BJ (cell line): ENCODE measurements at regions not wholly inside any gene's neighbourhood (a gene's known extent, or its start where the extent isn't known, plus 50 kb on each side); places are given as distances from the start of the nearest gene placed in this dataset.

Source experiments
- CTCF ChIA-PET: fragments of 350-600 bp; formaldehyde crosslinking; extraction: SDS; loops from one replicate; lab custom pipeline; 2021; ENCODE audit warnings: antibody characterized with exemption, inconsistent platforms; lab: Yijun Ruan, JAX
- POLR2A ChIA-PET: fragments of 300-600 bp; sonication (Branson Sonifier 250); formaldehyde crosslinking; extraction: SDS; loops from one replicate; lab custom pipeline; 2021; ENCODE audit warnings: antibody characterized with exemption; lab: Charles Lee
- DNase-seq: peaks from one replicate; pipeline ENCODE4 v3.0.0-alpha.2; 2011; ENCODE audit warnings: low read depth
- H3K27me3 ChIP-seq: 2 replicates; pipeline ENCODE4 v1.6.0; 2011; ENCODE audit warnings: low read length; ENCODE audit not compliant: control insufficient read depth, insufficient read depth
- H3K36me3 ChIP-seq: 2 replicates; pipeline ENCODE4 v1.5.1; 2011; ENCODE audit warnings: low read length; ENCODE audit not compliant: control insufficient read depth, insufficient read depth
- H3K4me3 ChIP-seq: 2 replicates; pipeline ENCODE4 v1.5.1; 2011; ENCODE audit warnings: low read depth, mild to moderate bottlenecking, control low read depth, low read length
- CTCF ChIP-seq: IDR thresholded peaks from 2 replicates; pipeline ENCODE4 v1.5.1; 2011; ENCODE audit warnings: low read depth, mild to moderate bottlenecking, control low read depth, inconsistent platforms, low read length, moderate library complexity; ENCODE audit not compliant: insufficient read depth

GRCh38 chr10:109428775-109429491, 494.4 kb downstream of the XPNPEP1 start:
- Histone ChIP-seq H3K36me3 (no peaks in the 10 kb centered on the region), H3K27me3 (no peaks in the 10 kb centered on the region), H3K4me3 (no peak overlapping the region)
- ChIA-PET CTCF (no interaction called here), POLR2A (no interaction called here)
- no peak for TF ChIP-seq CTCF
- no peak for DNase-seq

- H3K4me3 ChIP-seq, result no peak overlapping the region
- H3K27me3 ChIP-seq, result no peaks in the 10 kb centered on the region
- TF ChIP-seq CTCF, result peak; percentile 40
- ChIA-PET POLR2A (no interaction called here), CTCF (interaction anchor here (0.8 kb wide), 1 partner anchor 15 kb away, joined by 4 read pairs; no protein-coding TSS in a partner anchor)
- DNase-seq, result no peak
- no peaks in the 10 kb centered on the region for H3K36me3 ChIP-seq
Observed at GRCh38 chr10:109427411-109427810, 495.9 kb downstream of the XPNPEP1 start.

- no peaks in the 10 kb centered on the region for H3K36me3 ChIP-seq
- TF ChIP-seq CTCF, result no peak
- POLR2A ChIA-PET, result no interaction called here
- CTCF ChIA-PET, result interaction anchor here (0.8 kb wide), 1 partner anchor 16 kb away, joined by 4 read pairs; no protein-coding TSS in a partner anchor
- H3K4me3 ChIP-seq, result no peak overlapping the region
- DNase-seq, result no peak
- H3K27me3 ChIP-seq, result no peaks in the 10 kb centered on the region
Observed at GRCh38 chr10:109426987-109427386, 496.3 kb downstream of the XPNPEP1 start.

- H3K4me3 ChIP-seq, result no peak overlapping the region
- H3K27me3 ChIP-seq, result no peaks in the 10 kb centered on the region
- POLR2A ChIA-PET, result no interaction called here
- no peaks in the 10 kb centered on the region for H3K36me3 ChIP-seq
- no peak for DNase-seq
- no peak for TF ChIP-seq CTCF
- CTCF ChIA-PET, result interaction anchor here (1.7 kb wide), 1 partner anchor 9 kb away, joined by 5 read pairs; no protein-coding TSS in a partner anchor
Observed at GRCh38 chr10:109418795-109419194, 504.5 kb downstream of the XPNPEP1 start.

- Histone ChIP-seq H3K36me3 (no peaks in the 10 kb centered on the region), H3K27me3 (no peaks in the 10 kb centered on the region), H3K4me3 (no peak overlapping the region)
- no peak for DNase-seq
- POLR2A ChIA-PET, result no interaction called here
- CTCF ChIA-PET, result no interaction called here
- no peak for TF ChIP-seq CTCF
Observed at GRCh38 chr10:109417803-109418202, 505.5 kb downstream of the XPNPEP1 start.
